Peyer's patch (tissue), 4 donors: ENCODE measurements at regions not wholly inside any gene's neighbourhood (a gene's known extent, or its start where the extent isn't known, plus 50 kb on each side); places are given as distances from the start of the nearest gene placed in this dataset.

ENCODE experiments used
- POLR2A ChIP-seq, 2 donors: fragments of 450-650 bp; IDR thresholded peaks; one replicate each; pipeline ENCODE4 v1.5.1; 2017; ENCODE audit warnings: antibody characterized with exemption in 2 of 2, mild to moderate bottlenecking in 2 of 2, moderate library complexity in 2 of 2
- TF ChIP-seq, protein P1 (sequence below), 6 experiments: fragments of 450-650 bp in 4 of 6; fragments of 200-600 bp in 2 of 6; sonication (generic) in 1 of 6; IDR thresholded peaks; one replicate each; pipeline ENCODE4 v1.5.1; 2017 to 2019; ENCODE audit warnings: antibody characterized with exemption in 6 of 6, mild to moderate bottlenecking in 3 of 6, moderate library complexity in 1 of 6

DNA sequence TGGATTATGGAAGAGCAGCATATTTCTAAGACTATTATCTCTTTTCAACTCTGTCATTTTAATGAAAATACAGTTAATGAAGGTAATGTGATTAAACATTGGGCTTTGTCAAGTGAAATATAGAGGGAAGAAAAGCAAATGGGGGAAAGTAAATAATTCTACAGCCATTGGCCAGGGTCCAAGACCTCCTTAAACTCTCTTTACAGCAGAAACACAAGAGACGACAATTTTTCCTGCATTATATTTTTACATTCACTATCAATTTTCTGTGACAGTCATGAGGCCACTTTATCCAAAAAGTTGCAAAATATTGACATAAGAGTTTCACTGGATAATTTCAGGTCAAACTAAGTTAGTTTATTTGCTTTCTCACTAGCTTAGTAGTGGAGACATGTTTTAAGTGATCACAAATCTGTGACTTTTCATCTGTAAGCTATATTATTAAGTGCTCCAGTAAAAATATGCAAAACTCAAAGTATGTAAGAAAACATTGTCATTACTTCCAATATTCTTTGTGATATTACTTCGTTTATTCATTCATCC lies 385.9 kb upstream of the DPH6 start:
- TF ChIP-seq POLR2A (IDR thresholded peaks at IDR 0.05): no peak
- TF ChIP-seq, protein P1, sequence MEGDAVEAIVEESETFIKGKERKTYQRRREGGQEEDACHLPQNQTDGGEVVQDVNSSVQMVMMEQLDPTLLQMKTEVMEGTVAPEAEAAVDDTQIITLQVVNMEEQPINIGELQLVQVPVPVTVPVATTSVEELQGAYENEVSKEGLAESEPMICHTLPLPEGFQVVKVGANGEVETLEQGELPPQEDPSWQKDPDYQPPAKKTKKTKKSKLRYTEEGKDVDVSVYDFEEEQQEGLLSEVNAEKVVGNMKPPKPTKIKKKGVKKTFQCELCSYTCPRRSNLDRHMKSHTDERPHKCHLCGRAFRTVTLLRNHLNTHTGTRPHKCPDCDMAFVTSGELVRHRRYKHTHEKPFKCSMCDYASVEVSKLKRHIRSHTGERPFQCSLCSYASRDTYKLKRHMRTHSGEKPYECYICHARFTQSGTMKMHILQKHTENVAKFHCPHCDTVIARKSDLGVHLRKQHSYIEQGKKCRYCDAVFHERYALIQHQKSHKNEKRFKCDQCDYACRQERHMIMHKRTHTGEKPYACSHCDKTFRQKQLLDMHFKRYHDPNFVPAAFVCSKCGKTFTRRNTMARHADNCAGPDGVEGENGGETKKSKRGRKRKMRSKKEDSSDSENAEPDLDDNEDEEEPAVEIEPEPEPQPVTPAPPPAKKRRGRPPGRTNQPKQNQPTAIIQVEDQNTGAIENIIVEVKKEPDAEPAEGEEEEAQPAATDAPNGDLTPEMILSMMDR (IDR thresholded peaks at IDR 0.05): no peak
